HL-60 (cell line): ENCODE measurements at regions not wholly inside any gene's neighbourhood (a gene's known extent, or its start where the extent isn't known, plus 50 kb on each side); places are given as distances from the start of the nearest gene placed in this dataset.

Experiments used
- CTCF ChIP-seq: IDR thresholded peaks from one replicate; pipeline ENCODE4 v1.5.1; 2011; ENCODE audit warnings: low read length, control low read depth, inconsistent platforms; ENCODE audit not compliant: insufficient read depth
- GABPA ChIP-seq: IDR thresholded peaks from 2 replicates; pipeline ENCODE4 v1.6.1; 2012; ENCODE audit warnings: low read depth
- TF ChIP-seq, protein P1 (sequence below): IDR thresholded peaks from 2 replicates; pipeline ENCODE4 v1.6.1; 2012; ENCODE audit warnings: low read depth; ENCODE audit not compliant: insufficient replicate concordance

- no peak for TF ChIP-seq CTCF
- TF ChIP-seq, protein P1, sequence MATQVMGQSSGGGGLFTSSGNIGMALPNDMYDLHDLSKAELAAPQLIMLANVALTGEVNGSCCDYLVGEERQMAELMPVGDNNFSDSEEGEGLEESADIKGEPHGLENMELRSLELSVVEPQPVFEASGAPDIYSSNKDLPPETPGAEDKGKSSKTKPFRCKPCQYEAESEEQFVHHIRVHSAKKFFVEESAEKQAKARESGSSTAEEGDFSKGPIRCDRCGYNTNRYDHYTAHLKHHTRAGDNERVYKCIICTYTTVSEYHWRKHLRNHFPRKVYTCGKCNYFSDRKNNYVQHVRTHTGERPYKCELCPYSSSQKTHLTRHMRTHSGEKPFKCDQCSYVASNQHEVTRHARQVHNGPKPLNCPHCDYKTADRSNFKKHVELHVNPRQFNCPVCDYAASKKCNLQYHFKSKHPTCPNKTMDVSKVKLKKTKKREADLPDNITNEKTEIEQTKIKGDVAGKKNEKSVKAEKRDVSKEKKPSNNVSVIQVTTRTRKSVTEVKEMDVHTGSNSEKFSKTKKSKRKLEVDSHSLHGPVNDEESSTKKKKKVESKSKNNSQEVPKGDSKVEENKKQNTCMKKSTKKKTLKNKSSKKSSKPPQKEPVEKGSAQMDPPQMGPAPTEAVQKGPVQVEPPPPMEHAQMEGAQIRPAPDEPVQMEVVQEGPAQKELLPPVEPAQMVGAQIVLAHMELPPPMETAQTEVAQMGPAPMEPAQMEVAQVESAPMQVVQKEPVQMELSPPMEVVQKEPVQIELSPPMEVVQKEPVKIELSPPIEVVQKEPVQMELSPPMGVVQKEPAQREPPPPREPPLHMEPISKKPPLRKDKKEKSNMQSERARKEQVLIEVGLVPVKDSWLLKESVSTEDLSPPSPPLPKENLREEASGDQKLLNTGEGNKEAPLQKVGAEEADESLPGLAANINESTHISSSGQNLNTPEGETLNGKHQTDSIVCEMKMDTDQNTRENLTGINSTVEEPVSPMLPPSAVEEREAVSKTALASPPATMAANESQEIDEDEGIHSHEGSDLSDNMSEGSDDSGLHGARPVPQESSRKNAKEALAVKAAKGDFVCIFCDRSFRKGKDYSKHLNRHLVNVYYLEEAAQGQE: no peak
- TF ChIP-seq GABPA: no peak
These were observed 64.7 kb upstream of the CCND1 start for GRCh38 chr11:69576069-69576782.
